ENCODE measurements at regions not wholly inside any gene's neighbourhood (a gene's known extent, or its start where the extent isn't known, plus 50 kb on each side); places are given as distances from the start of the nearest gene placed in this dataset.

- in situ Hi-C loops (cut with HindIII; ENCODE audit: low sequenced_read_pairs): no loop called here
Observed at GRCh38 chr18:7454429-7454828, 112.7 kb upstream of the PTPRM start.

GRCh38 chr18:7456376-7456775, 110.7 kb upstream of the PTPRM start:
- no peak for DNase-seq (ENCODE audit: low read depth, low spot score)
- in situ Hi-C loops (cut with HindIII; ENCODE audit: low sequenced_read_pairs): no loop called here
- H3K4me3 ChIP-seq (ENCODE audit: low read depth, low read length): no peak overlapping the region
- no peak for TF ChIP-seq CTCF (IDR thresholded peaks at IDR 0.05; ENCODE audit: low read depth, low read length)

More at GRCh38 chr18:7454429-7454828, 112.7 kb upstream of the PTPRM start:
- TF ChIP-seq CTCF (IDR thresholded peaks at IDR 0.05; ENCODE audit: low read depth, low read length): no peak
- DNase-seq (ENCODE audit: low read depth, low spot score): no peak
- no peak overlapping the region for H3K4me3 ChIP-seq (ENCODE audit: low read depth, low read length)

- no peak for DNase-seq (ENCODE audit: low read depth, low spot score)
- in situ Hi-C loops (cut with HindIII; ENCODE audit: low sequenced_read_pairs): no loop called here
- no peak overlapping the region for H3K4me3 ChIP-seq (ENCODE audit: low read depth, low read length)
- no peak for TF ChIP-seq CTCF (IDR thresholded peaks at IDR 0.05; ENCODE audit: low read depth, low read length)
Observed at GRCh38 chr18:7457262-7457661, 109.9 kb upstream of the PTPRM start.

DNA sequence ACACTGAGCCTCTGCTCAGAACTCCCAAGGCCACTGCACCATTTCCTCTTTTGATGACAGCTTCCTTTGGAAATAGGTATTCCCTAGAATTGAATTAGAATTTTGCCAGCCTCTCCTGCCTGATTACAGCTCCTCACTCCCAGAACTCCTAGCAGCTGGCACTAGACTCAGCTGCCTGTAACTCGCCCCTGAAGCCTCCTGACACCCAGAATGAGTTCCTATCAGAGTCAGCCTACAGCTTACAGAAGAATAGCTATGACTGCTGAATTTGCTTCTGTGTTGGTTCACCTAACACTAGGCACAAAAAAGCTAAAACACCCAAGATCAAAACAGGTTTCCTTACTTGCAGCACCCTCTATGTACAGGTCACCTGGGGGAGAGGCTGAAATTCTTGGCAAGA, 108.2 kb upstream of the PTPRM start:
- in situ Hi-C loops (cut with HindIII; ENCODE audit: low sequenced_read_pairs): no loop called here
- no peak for DNase-seq (ENCODE audit: low read depth, low spot score)
- no peak overlapping the region for H3K4me3 ChIP-seq (ENCODE audit: low read depth, low read length)
- TF ChIP-seq CTCF (IDR thresholded peaks at IDR 0.05; ENCODE audit: low read depth, low read length): no peak

DNA sequence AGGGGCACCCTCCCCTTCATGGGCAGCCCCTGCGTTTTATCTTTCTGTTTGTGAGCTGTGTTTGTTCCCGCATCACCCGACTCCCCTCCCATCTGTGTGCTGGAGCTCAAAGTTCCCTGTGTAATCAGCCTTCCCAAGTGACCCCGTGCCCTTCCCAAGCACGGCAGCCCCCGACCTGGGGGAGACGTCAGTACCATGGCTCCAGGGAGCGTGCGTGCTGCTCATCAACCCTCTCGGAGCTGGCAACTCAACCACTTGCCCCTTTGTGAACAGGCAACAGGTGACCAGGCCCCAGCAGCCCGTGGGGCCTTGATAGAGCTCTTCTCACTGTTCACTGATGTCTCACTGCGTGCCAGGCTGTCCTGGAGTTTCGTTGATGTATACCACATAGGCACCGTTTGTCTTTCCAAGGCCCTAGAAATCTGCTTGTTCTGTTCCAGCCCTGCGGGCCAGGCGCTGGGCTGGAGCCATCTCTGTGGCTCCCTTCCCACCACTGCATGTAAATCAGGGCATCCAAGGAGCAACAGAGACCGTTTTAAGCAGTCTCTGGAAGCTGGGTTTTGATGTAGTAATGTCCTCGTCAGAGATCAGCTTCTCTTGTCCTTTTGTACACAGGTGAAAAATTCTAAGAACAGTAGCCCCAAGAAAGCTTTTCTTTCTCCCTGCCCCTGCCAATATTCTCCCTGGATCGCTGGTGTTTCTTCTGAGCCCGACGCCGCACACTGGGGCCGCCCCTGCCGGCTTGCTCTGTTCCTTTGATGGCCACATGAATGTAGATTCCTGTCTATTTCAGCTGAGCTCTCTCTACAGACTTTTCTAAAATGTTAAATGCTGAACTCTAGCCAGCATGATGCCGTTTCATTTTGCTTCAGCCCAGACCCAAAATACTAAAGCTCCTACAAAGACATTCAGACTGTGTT, 107.0 kb upstream of the PTPRM start:
- peak; percentile 10 for DNase-seq (ENCODE audit: low read depth, low spot score)
- H3K4me3 ChIP-seq (ENCODE audit: low read depth, low read length): peak overlapping the region; percentile 3
- no peak for TF ChIP-seq CTCF (IDR thresholded peaks at IDR 0.05; ENCODE audit: low read depth, low read length)
- in situ Hi-C loops (cut with HindIII; ENCODE audit: low sequenced_read_pairs): no loop called here

DNA sequence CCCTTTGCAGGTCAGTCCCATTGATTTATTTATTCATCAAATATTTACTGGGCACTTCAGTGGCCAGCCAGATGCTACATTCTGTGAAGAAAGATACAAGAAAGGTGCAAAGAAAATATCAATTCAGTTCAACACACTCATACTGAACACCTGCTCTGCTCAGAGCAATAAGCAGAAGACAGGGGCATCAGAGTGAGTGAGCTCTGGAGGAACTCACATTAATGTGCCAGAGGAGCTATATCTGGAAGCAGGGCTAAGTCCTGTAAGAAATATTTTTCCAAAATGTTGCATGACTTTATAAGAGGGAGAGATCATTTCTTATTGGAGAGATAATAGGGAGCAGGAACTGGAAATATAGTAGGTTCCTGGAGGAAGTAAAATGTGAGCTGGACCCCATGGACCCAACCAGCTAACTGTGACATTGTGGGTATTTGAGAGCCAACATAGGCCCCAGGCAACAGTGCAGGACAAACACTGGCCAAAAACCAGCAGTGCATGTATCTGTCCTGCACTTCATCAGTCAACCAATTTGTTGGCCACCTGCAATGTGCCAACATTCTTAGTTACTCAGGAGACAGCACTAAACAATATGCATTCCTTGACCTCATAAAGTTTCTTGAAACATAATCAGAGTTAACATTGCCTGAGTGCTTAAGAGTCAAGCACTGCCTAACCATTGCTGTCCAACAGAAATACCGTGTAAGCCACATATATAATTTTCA, 102.7 kb upstream of the PTPRM start:
- H3K4me3 ChIP-seq (ENCODE audit: low read depth, low read length): no peak overlapping the region

More for the DNA sequence above, 102.7 kb upstream of the PTPRM start:
- in situ Hi-C loops (cut with HindIII; ENCODE audit: low sequenced_read_pairs): no loop called here
- DNase-seq (ENCODE audit: low read depth, low spot score): no peak
- no peak for TF ChIP-seq CTCF (IDR thresholded peaks at IDR 0.05; ENCODE audit: low read depth, low read length)

Data from astrocyte of the spinal cord (primary cell).